T1000 (cell line): ENCODE measurements at regions not wholly inside any gene's neighbourhood (a gene's known extent, or its start where the extent isn't known, plus 50 kb on each side); places are given as distances from the start of the nearest gene placed in this dataset.

ENCODE experiments used
- DNase-seq: peaks from one replicate; lab custom pipeline; 2025; ENCODE audit warnings: mixed read lengths; lab: John Stamatoyannopoulos, UW

GRCh38 chr5:128591598-128592455 is 53.8 kb upstream of the FBN2 start:
- no peak for DNase-seq

GRCh38 chr5:128596071-128596470 is 58.0 kb upstream of the FBN2 start:
- no peak for DNase-seq

GRCh38 chr5:128597156-128597555 is 59.1 kb upstream of the FBN2 start:
- no peak for DNase-seq

- DNase-seq: no peak
These were observed 75.1 kb upstream of the FBN2 start for GRCh38 chr5:128613128-128613527.

GRCh38 chr5:128613766-128614165 is 75.7 kb upstream of the FBN2 start:
- DNase-seq: no peak

GRCh38 chr5:128615578-128615977 is 77.5 kb upstream of the FBN2 start:
- no peak for DNase-seq

- no peak for DNase-seq
These were observed 88.6 kb upstream of the FBN2 start for GRCh38 chr5:128626536-128627090.

GRCh38 chr5:128627939-128628338 is 89.9 kb upstream of the FBN2 start:
- DNase-seq: no peak

- no peak for DNase-seq
These were observed 91.1 kb upstream of the FBN2 start for GRCh38 chr5:128629157-128629556.

GRCh38 chr5:128630121-128630520 is 92.1 kb upstream of the FBN2 start:
- DNase-seq: no peak

- no peak for DNase-seq
These were observed 93.7 kb upstream of the FBN2 start for GRCh38 chr5:128631771-128632170.

GRCh38 chr5:128632264-128632663 is 94.2 kb upstream of the FBN2 start:
- no peak for DNase-seq

GRCh38 chr5:128633901-128634300 is 95.9 kb upstream of the FBN2 start:
- DNase-seq: no peak

GRCh38 chr5:128635379-128635778 is 97.3 kb upstream of the FBN2 start:
- DNase-seq: no peak

- DNase-seq: no peak
These were observed 98.3 kb upstream of the FBN2 start for GRCh38 chr5:128636361-128636760.

GRCh38 chr5:128637031-128637430 is 99.0 kb upstream of the FBN2 start:
- no peak for DNase-seq

GRCh38 chr5:128641861-128642260 is 103.8 kb upstream of the FBN2 start:
- DNase-seq: no peak

GRCh38 chr5:128644863-128645262 is 106.8 kb upstream of the FBN2 start:
- DNase-seq: no peak

GRCh38 chr5:128645581-128645980 is 107.5 kb upstream of the FBN2 start:
- no peak for DNase-seq

GRCh38 chr5:128646176-128646575 is 108.1 kb upstream of the FBN2 start:
- DNase-seq: no peak

GRCh38 chr5:128649192-128649591 is 111.1 kb upstream of the FBN2 start:
- DNase-seq: no peak

- DNase-seq: no peak
These were observed 125.0 kb upstream of the FBN2 start for GRCh38 chr5:128662997-128663396.

- DNase-seq: no peak
These were observed 127.8 kb upstream of the FBN2 start for GRCh38 chr5:128665747-128666355.
